ENCODE measurements at regions not wholly inside any gene's neighbourhood (a gene's known extent, or its start where the extent isn't known, plus 50 kb on each side); places are given as distances from the start of the nearest gene placed in this dataset.

GRCh38 chr6:15790116-15790515, 127.3 kb upstream of the DTNBP1 start:
- TF ChIP-seq CTCF (IDR thresholded peaks at IDR 0.05) (no peak), POLR2AphosphoS5 (IDR thresholded peaks at IDR 0.05; ENCODE audit: low read depth, low read length) (no peak)

All from Panc1 (cell line).